HG02852 (cell line): ENCODE measurements at regions not wholly inside any gene's neighbourhood (a gene's known extent, or its start where the extent isn't known, plus 50 kb on each side); places are given as distances from the start of the nearest gene placed in this dataset.

Experiments used
- ATAC-seq: cut with Tn5 transposase; IDR thresholded peaks from one replicate; pipeline ENCODE4 v1.9.1; 2021; ENCODE audit warnings: mild to moderate bottlenecking, moderate library complexity; ENCODE audit not compliant: unreplicated experiment

GRCh38 chr15:75131269-75131643, 70.4 kb upstream of the C15orf39 start:
- no peak for ATAC-seq

DNA sequence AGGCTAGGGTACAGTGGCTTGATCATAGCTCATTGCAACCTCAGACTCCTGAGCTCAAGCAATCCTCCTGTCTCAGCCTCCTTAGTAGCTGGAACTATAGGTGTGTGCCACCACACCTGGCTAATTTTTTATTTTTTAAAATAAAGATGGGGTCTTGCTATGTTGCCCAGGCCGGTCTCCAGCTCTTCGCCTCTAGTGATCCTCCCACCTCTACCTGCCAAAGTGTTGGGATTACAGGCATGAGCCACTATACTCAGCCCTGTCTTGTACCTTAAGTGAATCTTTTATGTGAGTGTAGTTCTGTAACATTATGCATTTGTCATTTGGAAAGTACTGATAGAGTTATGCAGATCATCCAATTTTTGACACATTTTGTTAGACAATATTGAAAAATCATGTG, 66.9 kb upstream of the C15orf39 start:
- no peak for ATAC-seq

DNA sequence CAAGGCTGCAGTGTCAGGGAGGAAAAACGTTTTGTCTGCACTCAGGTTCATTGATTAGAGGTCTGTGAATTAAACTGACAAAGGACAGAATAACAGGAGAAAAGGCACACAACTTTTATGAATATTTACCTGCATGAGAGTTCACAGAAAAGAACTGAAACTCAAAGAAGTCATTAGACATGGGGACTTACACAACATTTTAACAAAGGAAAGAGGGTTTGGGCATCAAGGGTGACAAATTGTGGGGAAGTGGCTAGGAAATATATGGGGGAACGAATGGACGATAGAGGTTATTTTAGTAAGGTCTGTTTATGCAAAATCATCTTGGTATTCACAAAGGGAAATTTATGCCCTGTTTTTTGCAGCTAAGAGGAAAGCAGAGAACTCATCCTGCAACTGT, 65.6 kb upstream of the C15orf39 start:
- ATAC-seq = no peak

DNA sequence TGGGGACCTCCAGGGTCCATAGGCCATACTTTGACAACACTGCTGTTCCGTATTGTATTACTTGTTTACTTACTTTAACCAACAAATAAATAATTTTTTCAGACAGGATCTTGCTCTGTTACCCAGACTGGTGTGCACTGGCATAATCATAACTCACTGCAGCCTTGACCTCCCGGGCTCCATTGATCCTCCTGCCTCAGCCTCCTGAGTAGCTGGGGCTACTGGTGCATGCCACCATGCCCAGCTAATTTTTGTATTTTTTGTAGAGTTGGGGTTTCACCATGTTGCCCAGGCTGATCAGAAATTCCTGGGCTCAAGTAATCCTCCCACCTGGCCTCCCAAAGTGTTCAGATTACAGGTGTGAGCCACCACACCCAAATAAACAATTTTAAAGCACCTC, 64.9 kb upstream of the C15orf39 start:
- ATAC-seq = no peak

- no peak for ATAC-seq
These were observed 63.4 kb upstream of the C15orf39 start for GRCh38 chr15:75138016-75138999.

- no peak for ATAC-seq
These were observed 61.4 kb upstream of the C15orf39 start for GRCh38 chr15:75140080-75140879.

- ATAC-seq = no peak
These were observed 59.2 kb upstream of the C15orf39 start for GRCh38 chr15:75142499-75142898.

DNA sequence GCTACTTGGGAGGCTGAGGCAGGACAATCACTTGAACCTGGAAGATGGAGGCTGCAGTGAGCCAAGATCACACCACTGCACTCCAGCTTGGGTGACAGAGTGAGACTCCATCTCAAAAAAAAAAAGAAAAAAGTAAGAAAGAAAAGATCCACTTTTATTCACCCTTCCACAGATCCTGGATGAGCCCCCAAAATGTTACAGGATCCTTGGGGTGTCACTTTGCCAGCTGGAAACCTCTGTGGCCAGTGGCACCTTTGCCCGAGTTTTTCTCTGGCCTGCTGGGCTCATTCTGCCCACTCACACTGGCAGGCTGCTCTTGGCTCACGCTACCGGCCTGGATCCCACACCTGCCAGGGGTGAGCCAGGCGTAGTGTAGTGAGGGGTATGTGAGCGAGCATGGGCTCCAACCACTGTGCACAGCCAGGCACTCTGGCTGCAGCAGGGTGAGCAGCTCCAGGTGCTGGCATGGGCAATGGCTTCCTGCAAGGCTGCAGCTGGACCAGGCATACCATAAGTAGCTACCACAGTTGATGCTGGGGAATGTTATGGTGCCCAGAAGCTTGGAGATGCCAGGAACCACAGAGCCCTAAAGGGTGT, 57.8 kb upstream of the C15orf39 start:
- no peak for ATAC-seq

DNA sequence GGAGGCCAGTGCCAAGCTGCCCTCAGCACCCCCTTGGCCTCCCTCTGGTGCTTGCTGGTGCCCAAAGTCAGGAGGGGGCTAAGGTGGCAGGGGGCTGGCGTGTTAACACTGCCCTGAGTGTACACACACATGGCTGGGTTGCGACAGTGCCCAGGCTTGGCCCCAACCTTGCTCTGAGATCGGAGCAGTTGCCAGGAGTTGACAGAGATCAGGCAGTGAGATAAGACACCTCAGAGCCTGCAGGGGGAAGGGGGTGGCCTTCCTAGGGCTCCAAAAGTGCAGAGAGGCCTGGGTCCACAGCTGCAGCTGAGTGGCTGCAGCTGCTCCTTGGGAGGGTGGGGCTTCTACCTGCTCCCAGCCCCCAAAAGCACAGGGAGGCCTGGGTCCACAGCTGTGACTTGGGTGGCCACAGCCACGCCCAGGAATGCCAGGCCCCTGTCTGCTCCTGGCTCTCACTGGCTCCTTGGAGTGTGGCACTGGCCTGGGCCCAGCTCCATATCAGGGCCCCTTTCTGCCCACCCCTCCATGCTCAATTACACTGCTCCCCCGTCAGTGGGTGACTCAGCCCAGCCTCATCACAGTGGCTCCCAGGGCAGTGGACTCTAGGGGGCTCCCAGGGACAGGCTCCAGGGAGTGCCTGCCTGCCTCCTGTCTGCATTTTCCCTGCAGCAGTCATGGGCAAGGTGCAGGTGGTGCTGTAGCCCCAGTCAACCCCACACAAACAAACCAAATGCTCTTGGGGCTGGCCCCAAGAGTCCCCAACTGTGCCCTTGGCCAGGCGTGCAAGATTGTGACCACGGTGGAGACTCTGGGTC, 56.4 kb upstream of the C15orf39 start:
- no peak for ATAC-seq

DNA sequence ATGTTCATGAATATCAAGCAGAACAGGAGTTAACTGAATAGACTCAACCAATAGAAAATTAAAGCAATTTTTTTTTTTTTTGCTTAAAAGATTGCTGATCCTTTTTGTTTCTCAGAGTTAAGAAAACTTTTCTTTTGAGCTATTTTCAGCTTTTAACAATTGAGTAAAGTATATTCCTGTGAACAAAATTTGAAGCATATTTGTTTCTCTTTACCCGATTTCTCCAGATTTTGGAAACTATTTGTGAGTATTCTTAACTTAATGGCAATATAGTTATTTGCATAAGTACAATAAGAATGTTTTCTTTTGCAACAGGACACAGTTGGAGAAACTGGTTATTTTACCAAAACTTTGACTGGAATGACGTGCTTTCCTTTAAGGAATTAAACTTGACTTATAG, 53.4 kb upstream of the C15orf39 start:
- ATAC-seq = no peak

DNA sequence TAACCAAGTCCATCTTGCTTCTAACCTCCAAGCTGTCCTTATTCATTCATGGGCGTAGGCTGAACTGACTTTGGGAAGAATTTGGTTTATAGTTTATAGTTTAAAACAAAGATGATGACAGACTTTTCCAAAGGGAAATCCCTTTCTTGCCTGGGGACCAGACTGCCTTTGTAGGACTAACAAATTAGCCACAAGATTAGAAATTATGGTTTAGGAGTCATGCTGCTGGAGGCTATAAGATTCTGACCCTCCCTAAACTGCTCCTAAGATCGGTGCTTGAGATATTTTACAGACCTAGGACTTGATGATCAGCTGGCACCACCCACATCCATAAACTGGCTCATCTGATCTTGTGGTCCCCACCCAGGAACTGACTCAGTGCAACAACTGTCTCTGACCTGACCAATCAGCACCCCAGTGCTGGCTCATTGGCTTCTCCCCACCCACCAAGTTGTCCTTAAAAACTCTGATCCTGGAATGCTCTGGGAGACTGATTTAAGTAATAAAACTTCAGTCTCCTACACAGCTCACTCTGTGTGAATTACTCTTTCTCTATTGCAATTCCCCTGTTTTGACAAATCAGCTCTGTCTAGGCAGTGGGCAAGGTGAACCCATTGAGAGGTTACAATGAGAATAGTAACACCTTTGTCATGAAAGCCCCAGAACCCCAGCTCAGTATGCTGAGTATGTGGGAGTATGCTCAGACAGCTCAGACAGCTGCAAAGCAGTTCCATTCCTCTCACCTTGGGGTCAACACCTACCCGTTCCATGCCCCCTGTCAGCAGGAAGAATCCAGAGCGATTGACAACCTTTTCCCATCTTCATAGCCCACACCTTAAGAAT, 51.6 kb upstream of the C15orf39 start:
- ATAC-seq = no peak

DNA sequence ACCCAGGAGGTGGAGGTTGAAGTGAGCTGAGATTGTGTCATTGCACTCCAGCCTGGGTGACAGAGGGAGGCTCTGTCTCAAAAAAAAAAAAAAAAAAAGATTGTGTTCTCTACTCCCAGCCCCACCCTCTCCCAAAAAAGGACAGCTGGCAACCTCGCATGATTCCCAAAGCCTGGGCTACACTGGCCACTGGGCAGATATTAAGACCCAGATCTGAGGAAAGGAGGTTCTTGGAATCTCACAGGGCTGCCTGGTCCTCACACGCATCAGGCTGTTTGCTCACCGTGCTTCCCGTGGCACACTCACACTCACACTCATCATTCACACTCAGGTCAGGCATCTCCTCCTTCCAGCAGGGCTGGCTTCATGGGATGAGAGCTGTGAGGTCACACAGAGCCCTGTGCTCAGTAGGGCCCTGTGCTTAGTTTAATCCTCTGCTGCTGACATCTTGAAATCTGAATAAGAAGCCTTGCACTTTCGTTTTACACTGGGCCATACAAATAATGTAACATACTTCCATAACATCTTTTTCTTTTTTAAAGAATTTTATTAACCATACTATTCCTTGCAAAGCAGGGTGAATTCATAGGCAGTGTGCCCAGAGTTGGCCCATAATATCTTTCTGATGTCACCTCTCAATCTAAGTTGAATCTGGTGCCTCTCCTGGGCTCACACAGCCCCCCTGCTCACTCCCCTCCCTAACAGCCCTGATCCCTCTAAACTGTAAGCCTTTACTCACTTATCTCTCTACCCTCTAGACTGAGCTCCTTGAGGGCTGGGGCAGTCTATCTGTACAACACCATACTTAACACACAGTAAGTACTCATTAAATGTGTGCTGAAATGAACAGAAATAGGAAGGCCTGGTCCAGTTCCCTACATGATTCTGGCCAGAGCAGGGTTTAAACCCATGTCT, 50.2 kb upstream of the C15orf39 start:
- no peak for ATAC-seq
